ENCODE measurements at regions not wholly inside any gene's neighbourhood (a gene's known extent, or its start where the extent isn't known, plus 50 kb on each side); places are given as distances from the start of the nearest gene placed in this dataset.

DNA sequence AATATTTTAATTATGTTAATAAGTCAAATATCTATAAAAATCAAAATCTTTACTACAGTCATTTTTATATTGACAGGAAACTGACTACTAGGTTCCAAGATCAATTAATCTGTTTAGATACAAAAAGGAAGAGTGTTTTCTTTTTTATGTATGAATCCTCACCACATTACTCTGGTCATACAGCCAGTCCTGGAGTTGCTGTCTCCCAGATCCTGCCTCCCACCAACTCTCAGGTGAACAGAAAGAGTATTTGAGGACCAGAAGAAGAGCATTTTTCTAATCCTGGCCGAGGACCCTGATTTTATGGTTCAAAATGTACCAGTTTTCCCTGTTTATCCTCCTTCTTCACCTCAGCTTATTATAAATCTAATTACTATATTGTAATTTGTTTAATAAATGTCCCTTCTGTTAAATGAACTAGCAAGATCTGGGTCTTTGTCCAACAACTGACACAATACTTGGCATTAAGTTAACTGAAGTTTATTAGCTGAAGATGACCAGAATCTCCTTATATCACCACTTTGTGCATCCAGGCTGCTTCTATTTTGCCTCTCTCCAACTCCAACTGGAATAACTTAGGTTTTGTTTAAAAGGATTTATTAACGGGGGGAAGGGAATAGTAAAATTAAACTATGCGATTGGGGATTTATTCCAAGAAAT is 224.4 kb upstream of the PCDH7 start:
- POLR2A ChIA-PET = no interaction called here
- no peaks in the 10 kb centered on the region for H3K9me3 ChIP-seq (ENCODE audit: control insufficient read depth, insufficient read depth, low read depth, low read length)
- no peak overlapping the region for H3K27ac ChIP-seq (ENCODE audit: extremely low read depth, low read depth, low read length)
- H3K4me1 ChIP-seq (ENCODE audit: control insufficient read depth, insufficient read depth, low read length) = no peaks in the 10 kb centered on the region
- TF ChIP-seq, protein P1, sequence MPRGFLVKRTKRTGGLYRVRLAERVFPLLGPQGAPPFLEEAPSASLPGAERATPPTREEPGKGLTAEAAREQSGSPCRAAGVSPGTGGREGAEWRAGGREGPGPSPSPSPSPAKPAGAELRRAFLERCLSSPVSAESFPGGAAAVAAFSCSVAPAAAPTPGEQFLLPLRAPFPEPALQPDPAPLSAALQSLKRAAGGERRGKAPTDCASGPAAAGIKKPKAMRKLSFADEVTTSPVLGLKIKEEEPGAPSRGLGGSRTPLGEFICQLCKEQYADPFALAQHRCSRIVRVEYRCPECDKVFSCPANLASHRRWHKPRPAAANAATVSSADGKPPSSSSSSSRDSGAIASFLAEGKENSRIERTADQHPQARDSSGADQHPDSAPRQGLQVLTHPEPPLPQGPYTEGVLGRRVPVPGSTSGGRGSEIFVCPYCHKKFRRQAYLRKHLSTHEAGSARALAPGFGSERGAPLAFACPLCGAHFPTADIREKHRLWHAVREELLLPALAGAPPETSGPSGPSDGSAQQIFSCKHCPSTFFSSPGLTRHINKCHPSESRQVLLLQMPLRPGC (tag by site-specific recombination; IDR thresholded peaks at IDR 0.05) = no peak
- no peak for TF ChIP-seq ZNF521 (tag by site-specific recombination; IDR thresholded peaks at IDR 0.05)
- no peak for TF ChIP-seq ZNF433 (tag by site-specific recombination; IDR thresholded peaks at IDR 0.05; ENCODE audit: low read depth)
- no peak for TF ChIP-seq ZBTB8A (tag by site-specific recombination; IDR thresholded peaks at IDR 0.05)
- TF ChIP-seq, protein P2, sequence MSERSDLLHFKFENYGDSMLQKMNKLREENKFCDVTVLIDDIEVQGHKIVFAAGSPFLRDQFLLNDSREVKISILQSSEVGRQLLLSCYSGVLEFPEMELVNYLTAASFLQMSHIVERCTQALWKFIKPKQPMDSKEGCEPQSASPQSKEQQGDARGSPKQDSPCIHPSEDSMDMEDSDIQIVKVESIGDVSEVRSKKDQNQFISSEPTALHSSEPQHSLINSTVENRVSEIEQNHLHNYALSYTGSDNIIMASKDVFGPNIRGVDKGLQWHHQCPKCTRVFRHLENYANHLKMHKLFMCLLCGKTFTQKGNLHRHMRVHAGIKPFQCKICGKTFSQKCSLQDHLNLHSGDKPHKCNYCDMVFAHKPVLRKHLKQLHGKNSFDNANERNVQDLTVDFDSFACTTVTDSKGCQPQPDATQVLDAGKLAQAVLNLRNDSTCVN (tag by site-specific recombination; optimal IDR thresholded peaks at IDR 0.05) = no peak
- TF ChIP-seq ZBTB20 (tag by site-specific recombination; IDR thresholded peaks at IDR 0.05) = no peak
- TF ChIP-seq ZNF350 (tag by site-specific recombination; IDR thresholded peaks at IDR 0.05) = no peak
- no peak for TF ChIP-seq HOXC10 (CRISPR knock-in tag; IDR thresholded peaks at IDR 0.05)
- TF ChIP-seq ZNF157 (tag by site-specific recombination; IDR thresholded peaks at IDR 0.05) = no peak
- TF ChIP-seq, protein P3, sequence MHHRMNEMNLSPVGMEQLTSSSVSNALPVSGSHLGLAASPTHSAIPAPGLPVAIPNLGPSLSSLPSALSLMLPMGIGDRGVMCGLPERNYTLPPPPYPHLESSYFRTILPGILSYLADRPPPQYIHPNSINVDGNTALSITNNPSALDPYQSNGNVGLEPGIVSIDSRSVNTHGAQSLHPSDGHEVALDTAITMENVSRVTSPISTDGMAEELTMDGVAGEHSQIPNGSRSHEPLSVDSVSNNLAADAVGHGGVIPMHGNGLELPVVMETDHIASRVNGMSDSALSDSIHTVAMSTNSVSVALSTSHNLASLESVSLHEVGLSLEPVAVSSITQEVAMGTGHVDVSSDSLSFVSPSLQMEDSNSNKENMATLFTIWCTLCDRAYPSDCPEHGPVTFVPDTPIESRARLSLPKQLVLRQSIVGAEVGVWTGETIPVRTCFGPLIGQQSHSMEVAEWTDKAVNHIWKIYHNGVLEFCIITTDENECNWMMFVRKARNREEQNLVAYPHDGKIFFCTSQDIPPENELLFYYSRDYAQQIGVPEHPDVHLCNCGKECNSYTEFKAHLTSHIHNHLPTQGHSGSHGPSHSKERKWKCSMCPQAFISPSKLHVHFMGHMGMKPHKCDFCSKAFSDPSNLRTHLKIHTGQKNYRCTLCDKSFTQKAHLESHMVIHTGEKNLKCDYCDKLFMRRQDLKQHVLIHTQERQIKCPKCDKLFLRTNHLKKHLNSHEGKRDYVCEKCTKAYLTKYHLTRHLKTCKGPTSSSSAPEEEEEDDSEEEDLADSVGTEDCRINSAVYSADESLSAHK (tag by site-specific recombination; IDR thresholded peaks at IDR 0.05) = no peak
- TF ChIP-seq ZNF302 (tag by site-specific recombination; IDR thresholded peaks at IDR 0.05; ENCODE audit: low read depth) = no peak
- TF ChIP-seq ZNF544 (tag by site-specific recombination; IDR thresholded peaks at IDR 0.05) = no peak
- no peak for TF ChIP-seq ZNF214 (tag by site-specific recombination; IDR thresholded peaks at IDR 0.05; ENCODE audit: borderline replicate concordance)
- no peak for TF ChIP-seq ZNF112 (tag by site-specific recombination; IDR thresholded peaks at IDR 0.05)
- TF ChIP-seq, protein P4, sequence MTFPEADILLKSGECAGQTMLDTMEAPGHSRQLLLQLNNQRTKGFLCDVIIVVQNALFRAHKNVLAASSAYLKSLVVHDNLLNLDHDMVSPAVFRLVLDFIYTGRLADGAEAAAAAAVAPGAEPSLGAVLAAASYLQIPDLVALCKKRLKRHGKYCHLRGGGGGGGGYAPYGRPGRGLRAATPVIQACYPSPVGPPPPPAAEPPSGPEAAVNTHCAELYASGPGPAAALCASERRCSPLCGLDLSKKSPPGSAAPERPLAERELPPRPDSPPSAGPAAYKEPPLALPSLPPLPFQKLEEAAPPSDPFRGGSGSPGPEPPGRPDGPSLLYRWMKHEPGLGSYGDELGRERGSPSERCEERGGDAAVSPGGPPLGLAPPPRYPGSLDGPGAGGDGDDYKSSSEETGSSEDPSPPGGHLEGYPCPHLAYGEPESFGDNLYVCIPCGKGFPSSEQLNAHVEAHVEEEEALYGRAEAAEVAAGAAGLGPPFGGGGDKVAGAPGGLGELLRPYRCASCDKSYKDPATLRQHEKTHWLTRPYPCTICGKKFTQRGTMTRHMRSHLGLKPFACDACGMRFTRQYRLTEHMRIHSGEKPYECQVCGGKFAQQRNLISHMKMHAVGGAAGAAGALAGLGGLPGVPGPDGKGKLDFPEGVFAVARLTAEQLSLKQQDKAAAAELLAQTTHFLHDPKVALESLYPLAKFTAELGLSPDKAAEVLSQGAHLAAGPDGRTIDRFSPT (tag by site-specific recombination; IDR thresholded peaks at IDR 0.05) = no peak
- TF ChIP-seq ZNF514 (tag by site-specific recombination; IDR thresholded peaks at IDR 0.05) = no peak
- TF ChIP-seq ZNF677 (tag by site-specific recombination; IDR thresholded peaks at IDR 0.05) = no peak
- no peak for TF ChIP-seq ZNF132 (tag by site-specific recombination; IDR thresholded peaks at IDR 0.05; ENCODE audit: borderline replicate concordance)
- CTCF ChIA-PET = no interaction called here
- no peak overlapping the region for H3K4me3 ChIP-seq (ENCODE audit: low read depth, low read length)
- no peaks in the 10 kb centered on the region for H3K36me3 ChIP-seq (ENCODE audit: control insufficient read depth in 2 of 2, insufficient read depth in 1 of 2, low read length in 2 of 2)

DNA sequence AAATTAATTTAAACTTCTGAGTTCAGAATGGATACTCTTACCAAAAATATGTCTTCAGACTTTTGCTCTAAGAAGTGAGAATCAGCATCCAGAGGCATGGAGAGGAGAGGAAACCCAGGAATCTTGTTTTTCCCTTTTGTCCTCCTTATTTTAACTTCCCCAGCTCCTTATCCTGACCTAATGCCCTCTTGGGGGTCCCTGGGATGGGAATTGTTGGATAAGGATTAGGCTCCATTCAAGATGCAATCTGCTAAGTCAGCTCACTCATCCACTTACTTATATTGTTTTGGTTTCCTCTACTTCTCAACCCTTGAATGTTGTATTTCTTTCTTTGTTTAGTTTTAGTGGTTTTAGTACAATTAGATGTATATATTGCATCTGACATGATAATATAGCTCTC is 208.4 kb upstream of the PCDH7 start:
- no peaks in the 10 kb centered on the region for H3K4me1 ChIP-seq (ENCODE audit: control insufficient read depth, insufficient read depth, low read length)
- no peak for TF ChIP-seq ZIC2 (tag by site-specific recombination; IDR thresholded peaks at IDR 0.05)
- TF ChIP-seq GLIS2 (tag by site-specific recombination; IDR thresholded peaks at IDR 0.05) = no peak
- TF ChIP-seq, protein P5, sequence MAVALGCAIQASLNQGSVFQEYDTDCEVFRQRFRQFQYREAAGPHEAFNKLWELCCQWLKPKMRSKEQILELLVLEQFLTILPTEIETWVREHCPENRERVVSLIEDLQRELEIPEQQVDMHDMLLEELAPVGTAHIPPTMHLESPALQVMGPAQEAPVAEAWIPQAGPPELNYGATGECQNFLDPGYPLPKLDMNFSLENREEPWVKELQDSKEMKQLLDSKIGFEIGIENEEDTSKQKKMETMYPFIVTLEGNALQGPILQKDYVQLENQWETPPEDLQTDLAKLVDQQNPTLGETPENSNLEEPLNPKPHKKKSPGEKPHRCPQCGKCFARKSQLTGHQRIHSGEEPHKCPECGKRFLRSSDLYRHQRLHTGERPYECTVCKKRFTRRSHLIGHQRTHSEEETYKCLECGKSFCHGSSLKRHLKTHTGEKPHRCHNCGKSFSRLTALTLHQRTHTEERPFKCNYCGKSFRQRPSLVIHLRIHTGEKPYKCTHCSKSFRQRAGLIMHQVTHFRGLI (tag by site-specific recombination; IDR thresholded peaks at IDR 0.05) = no peak
- TF ChIP-seq, protein P6, sequence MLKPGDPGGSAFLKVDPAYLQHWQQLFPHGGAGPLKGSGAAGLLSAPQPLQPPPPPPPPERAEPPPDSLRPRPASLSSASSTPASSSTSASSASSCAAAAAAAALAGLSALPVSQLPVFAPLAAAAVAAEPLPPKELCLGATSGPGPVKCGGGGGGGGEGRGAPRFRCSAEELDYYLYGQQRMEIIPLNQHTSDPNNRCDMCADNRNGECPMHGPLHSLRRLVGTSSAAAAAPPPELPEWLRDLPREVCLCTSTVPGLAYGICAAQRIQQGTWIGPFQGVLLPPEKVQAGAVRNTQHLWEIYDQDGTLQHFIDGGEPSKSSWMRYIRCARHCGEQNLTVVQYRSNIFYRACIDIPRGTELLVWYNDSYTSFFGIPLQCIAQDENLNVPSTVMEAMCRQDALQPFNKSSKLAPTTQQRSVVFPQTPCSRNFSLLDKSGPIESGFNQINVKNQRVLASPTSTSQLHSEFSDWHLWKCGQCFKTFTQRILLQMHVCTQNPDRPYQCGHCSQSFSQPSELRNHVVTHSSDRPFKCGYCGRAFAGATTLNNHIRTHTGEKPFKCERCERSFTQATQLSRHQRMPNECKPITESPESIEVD (tag by site-specific recombination; IDR thresholded peaks at IDR 0.05) = no peak
- TF ChIP-seq ZNF660 (tag by site-specific recombination; IDR thresholded peaks at IDR 0.05) = no peak
- TF ChIP-seq ZEB2 (tag by site-specific recombination; IDR thresholded peaks at IDR 0.05) = no peak
- TF ChIP-seq ZBTB21 (tag by site-specific recombination; IDR thresholded peaks at IDR 0.05) = no peak
- TF ChIP-seq ZNF202 (tag by site-specific recombination; IDR thresholded peaks at IDR 0.05; ENCODE audit: borderline replicate concordance) = no peak
- no peaks in the 10 kb centered on the region for H3K36me3 ChIP-seq (ENCODE audit: control insufficient read depth in 2 of 2, insufficient read depth in 1 of 2, low read length in 2 of 2)
- H3K4me3 ChIP-seq (ENCODE audit: low read depth, low read length) = no peak overlapping the region
- ChIA-PET CTCF (interaction anchor here (0.7 kb wide), 1 partner anchor 287 kb away, joined by 4 read pairs; no protein-coding TSS in a partner anchor), POLR2A (no interaction called here)
- H3K27ac ChIP-seq (ENCODE audit: extremely low read depth, low read depth, low read length) = no peak overlapping the region
- no peaks in the 10 kb centered on the region for H3K9me3 ChIP-seq (ENCODE audit: control insufficient read depth, insufficient read depth, low read depth, low read length)
